SKM-1 (cell line): ENCODE measurements at regions not wholly inside any gene's neighbourhood (a gene's known extent, or its start where the extent isn't known, plus 50 kb on each side); places are given as distances from the start of the nearest gene placed in this dataset.
"Not testable (repeated sequence)": the region's sequence is repeated elsewhere in the genome, so short reads cannot be mapped to it uniquely, and the experiment has no call there.

Experiments used
- DNase-seq: peaks from one replicate; lab custom pipeline; 2025; ENCODE audit not compliant: unreplicated experiment; lab: John Stamatoyannopoulos, UW

DNA sequence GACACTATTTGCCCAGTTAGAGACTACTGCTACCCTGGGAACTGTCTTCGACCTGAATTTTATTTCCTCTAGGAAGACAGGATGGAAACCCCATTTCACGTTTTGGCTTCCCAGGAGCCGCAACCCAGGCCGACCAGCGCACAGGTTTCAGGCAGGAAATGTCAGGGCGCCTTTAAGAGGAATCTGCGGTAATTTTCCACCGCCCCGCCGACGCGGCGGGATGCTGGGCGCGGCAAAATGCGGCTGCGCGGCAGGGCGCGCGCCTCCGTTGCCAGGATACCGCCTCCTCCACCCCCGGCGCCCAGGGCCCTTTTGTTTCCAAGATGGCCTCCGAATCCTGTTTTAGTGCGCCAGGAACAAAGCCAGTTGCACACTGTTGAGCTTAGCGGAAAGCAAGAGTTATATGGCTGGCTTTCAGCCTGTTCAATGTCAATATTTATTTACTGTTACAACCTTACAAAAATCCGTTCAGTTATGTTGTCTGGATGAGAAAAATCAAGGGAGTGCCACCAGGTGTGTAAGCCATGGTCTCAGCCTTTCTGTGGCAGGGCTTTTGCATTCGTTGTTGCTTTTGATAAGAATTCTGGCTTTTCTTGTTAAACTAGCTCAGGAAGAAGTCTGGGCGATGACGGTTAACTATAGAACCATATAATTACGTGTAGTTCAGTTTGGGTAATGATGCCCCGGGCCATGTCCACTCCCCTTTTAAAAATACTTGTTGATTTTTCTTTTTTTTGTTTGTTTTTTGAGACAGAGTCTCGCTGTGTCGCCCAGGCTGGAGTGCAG is 79.7 kb upstream of the CHD2 start:
- peak; percentile 67 for DNase-seq

DNA sequence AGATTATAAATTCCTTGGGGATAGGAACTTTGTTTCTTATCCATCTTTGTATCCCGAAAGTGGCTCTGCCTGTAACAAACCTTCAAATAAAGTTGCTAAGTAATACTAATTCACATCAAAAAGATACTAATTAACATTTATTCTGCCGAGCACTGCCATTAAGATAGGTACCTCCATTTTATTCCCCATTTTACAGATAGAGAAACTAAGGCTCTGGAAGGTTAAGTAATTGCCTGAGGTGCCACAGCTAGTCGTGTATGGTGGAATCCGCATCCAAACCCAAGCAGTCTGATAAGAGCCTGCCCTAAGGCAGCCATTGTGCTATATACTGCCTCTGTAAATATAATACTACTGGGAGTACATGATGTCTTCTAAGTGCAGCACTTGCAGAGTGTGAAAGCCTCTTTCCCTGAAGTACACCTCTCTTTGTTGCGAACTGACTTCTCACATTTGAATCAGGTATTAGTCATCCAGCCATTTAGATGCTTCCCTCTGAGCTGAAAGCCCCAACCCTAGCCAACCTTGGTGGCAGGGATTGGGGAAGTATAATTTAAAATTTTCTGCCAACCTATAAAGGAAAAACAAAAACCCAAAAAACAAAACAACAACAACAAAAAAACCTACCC is 78.5 kb upstream of the CHD2 start:
- no peak for DNase-seq

DNA sequence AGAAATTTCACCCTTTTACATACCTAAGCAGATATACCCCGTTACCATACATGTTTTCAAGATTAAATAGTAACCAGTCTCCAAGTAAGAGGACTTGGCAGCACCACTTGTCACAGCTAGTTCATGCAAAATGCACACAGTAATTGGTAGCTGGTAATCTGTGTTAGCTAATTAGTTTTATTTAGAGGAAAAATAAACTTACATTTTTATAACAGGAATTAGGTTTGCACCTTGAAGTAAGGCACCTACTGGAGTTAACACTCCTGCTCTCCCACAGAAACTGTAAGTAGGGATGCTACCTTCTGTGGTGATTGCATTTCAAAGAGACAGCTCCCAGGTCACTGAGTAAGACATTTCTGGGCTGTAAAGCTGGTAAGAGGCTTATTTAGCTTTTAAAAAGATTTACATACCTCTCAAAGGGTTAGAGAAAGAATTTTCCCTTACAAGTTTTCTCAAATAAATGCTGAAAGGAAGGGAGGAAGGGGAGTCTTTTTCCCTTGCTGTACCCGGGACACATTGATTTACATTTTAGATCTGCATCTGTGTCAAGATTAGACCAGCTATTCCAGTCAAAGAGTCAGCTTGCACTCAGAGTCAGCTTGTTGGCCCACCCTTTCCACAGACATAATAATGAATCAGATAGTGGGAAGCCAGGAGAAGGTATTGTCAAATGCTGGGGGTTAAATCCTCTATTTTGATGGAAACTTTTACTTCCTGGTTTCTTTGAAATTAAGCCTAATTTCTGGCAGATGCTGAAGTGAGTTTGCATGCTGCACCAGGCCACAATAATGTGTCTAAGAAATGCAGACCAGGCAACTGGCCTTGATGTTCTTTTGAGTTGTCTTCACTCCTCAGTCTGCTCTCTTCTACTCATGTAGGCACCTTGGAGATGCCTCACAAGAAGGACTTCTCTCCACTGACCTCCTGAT is 77.6 kb upstream of the CHD2 start:
- no peak for DNase-seq

DNA sequence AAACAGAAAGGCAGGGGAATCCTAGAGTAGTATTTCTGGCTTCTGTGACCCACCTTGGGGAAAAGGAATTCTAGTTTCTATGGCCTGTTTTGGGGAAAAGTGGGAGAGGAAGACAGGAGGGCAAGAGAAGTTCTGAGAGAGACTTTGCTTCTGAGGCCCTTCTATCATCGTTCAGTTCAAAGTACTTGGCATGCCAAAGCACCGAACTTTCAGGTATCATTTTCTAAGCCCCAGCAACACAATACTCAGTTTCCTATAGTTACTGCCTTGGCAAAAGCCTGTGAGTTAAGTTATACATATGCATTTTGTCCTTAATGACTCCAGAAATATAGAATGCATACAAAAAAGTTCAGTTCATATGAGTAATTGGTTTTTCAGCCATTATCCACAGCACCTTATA is 74.1 kb upstream of the CHD2 start:
- no peak for DNase-seq

DNA sequence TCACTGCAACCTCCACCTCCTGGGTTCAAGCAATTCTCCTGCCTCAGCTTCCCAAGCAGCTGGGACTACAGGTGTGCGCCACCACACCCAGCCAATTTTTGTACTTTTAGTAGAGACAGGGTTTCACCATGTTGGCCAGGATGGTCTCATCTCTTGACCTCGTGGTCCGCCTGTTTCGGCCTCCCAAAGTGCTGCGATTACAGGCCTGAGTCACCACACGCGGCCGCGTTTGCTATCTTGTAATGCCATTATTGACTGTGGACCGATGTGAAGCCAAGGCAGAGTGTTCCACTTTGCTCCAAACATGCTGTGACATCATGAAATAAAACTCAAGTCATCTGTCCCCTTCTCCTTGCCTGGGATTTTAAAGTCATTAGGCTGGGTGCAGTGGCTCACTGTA is 72.1 kb upstream of the CHD2 start:
- not testable (repeated sequence) for DNase-seq

DNA sequence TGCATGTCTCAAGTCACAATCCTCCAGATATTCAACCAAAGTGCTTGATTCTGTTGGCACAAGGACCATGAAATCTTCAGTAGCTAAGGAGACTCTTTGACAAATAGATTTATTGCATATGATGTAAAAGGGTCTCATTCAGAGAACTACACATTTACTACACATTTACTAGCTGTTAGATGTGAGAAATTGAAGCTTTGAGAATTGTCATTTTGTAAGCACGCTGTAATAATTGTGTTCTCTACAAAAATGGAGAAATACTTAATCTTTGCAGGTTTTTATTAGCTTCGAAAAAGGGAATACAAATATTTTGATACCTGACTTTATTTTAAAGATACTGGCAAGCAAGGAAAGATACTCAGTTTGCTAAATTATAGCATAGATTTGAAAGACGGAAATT is 70.2 kb upstream of the CHD2 start:
- no peak for DNase-seq

DNA sequence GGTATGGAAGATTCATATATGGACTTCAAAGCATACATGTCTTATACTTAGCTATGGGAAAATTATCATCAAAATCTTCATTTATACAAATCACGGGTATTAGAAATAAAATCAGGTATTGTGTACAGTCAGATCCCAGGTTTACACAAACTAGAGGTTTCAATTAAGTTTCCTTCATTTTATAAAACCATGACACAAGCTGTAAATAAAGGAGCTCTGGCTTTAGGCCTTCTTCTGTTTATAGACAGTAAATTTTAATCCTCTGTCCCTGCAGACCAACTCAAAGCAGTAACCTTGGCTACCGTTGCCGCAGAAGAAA is 68.8 kb upstream of the CHD2 start:
- no peak for DNase-seq

DNA sequence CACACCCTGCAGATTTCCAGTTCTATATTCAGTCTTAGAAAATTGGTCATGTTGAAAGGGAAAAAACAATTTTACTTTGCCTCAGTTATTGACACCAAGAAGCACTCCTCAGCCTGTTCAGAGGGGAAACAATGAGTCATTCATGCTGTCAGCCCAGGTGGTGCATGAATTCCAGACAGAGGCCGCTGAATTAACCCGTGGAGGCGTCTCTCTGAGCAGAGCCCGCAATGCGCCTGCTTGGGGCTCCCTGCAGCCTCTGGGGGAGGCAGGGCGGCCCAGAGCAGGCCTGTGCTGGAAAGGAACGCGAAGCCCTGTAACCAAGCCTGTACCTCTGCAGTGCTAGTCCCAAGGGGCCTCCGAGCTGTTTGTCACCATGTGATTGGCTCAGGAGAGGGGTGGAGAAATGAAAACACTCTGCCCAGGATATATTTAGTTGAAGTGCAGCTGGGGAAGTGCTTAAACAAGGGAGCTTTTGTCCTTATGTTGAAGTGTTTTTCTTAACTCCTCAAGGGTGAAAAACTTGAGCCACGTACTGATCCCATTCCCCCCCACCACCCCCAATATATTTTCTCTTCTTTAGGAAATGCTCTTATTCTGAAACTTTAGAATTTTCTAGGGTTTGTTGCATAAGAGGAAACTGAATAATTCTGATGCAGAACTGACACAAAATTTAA is 68.3 kb upstream of the CHD2 start:
- DNase-seq: peak; percentile 87

DNA sequence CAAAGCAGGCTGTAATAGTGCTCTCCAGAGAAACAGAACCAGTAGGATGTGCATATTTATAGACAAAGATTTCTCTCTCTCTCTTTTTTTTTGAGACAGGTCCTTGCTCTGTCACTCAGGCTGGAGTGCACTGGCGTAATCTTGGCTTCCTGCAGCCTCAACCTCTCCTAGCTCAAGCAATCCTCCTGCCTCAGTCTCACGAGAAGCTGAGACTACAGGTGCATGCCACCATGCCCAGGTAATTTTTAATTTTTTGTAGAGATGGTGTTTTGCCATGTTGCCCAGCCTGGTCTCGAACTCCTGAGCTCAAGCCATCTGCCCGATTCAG is 67.1 kb upstream of the CHD2 start:
- no peak for DNase-seq

DNA sequence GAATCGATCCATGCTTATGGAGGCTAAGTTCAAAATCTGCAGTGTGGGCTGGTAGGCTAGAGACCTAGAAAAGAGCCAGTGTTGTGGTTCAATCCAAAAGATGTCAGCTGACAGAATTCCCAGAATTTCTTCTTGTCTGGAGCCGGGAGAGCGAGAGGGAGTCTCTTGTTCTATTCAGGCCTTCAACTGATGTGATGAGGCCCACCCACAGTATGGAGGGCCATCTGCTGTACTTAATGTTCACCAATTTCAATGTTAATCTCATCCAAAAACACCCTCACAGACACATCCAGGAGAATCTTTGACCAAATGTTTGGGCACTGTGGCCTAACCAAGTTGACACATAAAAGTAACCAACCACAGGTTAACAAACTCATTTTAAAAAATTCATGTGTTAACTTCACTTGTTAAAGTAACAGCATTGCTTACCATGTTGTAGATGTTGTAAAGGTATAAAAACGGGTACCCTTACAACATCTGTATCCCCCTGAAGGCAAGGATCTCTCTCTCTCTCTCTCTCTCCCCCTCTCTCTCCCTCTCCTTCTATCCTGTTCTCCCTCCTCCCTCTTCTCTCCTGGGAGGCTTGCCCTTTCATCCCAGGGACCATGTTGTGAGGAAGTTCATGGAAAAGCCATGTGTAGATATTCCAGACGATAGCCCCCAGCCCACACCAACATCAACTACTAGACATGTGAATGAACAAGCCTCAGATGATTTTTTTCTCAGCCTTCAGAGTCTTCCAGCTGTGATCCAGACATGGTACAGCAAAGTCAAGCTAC is 66.4 kb upstream of the CHD2 start:
- DNase-seq: no peak

DNA sequence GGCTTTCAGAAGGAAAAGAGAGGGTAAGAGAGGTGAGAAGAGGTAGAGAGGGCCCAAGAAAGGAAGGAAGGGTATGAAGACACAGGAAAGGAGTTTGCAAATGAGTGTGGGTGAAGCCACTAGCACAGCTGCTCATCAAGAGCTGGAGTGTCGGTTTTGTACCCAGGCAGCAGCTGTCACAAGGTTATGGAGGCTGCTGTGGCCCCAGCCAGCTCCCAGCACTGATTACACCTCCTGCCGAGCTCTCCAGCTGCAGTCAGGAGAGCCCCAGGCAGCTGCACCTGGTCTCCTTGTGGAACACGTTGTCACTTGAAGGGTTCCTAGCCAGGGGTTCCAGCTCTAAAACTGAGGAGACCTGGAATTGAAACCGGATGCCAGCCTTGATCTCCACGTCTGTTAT is 60.4 kb upstream of the CHD2 start:
- no peak for DNase-seq

DNA sequence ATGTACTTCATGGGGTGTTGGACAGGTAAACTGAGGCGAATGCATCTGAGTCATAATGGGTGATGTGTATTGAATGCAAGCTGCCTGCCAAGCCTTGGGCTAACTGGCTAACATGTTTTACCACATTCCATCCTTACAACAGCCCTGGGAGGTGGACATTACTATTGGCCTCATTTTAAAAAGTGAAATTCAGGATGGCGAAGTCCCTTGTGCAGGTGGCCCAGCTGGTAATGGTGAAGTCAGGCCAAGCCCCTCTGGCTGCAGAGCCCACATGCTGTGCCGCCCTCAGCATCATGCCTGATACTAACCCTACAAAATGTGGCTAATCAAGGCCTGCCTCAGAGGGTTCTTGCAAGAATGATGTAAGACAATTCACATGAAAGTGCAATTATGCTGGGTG is 60.0 kb upstream of the CHD2 start:
- no peak for DNase-seq

DNA sequence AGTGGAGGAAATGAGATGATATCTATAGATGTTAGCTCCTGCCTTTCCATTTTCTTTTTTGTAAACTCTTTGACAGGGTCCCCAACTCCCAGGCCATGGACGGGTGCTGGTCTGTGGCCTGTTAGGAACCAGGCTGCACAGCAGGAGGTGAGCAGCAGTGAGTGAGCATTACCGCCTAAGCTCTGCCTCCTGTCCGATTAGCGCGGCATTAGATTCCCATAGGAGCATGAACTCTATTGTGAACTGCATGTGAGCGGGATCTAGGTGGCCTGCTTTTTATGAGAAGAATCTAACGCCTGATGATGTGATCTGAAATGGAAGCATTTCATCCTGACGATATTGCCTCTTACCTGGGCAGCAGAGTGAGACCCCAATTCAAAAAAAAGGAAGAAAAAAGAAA is 56.8 kb upstream of the CHD2 start:
- DNase-seq: no peak

DNA sequence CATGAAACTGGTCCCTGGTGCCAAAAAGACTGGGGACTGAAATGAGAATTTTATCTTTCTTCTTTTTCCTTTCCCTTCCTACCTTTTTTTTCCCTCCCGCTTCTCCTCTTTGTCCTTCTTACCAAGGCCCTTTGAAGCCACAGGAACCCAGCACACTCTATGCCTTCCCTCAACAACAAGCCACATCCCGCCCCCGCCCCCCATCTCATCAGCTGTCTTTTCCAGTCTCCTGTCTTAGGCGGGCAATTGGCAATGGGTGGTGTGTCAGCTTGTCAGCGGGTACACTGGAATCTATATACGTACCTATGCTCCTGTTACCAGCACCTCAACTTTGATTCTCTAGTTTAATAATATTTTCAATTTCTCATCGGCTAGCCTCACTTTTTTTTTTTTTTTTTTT is 56.3 kb upstream of the CHD2 start:
- no peak for DNase-seq

DNA sequence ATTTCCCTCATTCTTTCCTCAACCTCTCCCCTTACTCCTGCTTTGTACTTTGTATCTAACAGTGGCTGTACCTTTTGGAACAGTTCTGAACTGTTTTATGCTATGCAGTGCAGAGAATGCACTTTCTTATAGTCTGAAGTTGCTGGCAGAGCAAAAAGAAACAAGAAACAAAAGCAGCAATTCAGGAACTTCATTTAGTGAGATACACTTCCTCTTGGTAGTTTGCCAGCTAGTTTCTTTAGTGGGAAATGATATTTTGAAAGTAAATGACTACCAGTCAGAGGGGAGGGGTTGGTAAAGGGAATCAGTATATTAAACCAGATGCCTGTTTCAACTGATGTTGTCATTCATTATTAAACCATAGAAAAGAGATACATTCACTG is 55.0 kb upstream of the CHD2 start:
- DNase-seq: peak; percentile 86

DNA sequence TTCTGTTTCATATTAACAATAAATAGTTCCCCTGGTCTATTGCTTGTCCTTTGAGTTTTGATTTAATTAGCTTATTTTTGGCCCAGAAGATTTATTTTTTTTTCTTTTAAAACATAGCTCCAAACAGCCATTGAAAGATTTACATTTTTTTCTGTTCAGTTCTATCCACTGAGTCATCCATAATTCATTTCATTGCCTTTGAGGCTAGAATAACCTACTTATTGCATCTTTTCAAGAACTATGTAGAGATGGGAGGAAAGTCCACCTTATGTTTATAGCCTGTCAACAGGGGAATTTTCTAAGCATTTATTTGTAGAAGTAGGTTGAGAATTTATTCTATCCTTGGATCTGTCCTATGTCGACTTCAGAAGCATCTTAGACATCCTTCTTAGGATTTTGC is 53.4 kb upstream of the CHD2 start:
- DNase-seq: no peak

DNA sequence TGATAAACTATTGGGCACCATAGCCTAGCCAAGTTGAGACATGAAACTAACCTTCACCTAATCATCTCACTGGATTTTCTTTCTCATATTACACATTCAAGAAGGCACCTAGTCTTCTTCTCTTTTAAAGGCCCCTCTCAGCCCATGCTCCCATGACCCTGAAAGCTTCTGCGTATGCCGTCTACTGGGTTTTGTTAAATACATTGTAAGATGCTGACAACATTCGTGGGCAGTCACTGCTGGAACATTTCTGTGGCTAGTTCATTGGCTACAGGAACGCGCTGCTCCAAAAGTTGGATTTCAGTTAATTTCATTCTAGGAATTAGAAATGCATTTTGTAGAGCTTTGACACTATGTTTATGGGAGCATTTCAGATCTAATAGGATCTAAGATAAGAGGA is 52.3 kb upstream of the CHD2 start:
- DNase-seq: no peak

DNA sequence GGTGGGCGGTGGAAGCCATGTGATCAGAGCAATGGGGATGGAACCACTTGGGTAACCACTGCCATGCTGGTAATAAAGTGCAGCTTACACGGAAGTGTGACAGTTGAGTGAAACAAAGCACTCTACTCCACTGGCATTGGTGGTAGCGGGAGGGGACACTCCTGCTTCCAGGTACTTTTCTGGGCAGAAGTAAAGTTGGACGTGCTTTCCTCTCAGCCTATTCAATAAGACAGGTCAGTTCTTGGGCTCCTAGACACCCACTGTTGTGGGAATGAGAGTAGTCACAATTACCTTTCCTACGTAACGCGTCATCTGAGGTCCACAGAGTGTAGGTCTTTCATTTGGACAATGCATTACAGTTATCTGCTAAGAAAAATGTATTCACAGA is 51.7 kb upstream of the CHD2 start:
- DNase-seq: no peak

DNA sequence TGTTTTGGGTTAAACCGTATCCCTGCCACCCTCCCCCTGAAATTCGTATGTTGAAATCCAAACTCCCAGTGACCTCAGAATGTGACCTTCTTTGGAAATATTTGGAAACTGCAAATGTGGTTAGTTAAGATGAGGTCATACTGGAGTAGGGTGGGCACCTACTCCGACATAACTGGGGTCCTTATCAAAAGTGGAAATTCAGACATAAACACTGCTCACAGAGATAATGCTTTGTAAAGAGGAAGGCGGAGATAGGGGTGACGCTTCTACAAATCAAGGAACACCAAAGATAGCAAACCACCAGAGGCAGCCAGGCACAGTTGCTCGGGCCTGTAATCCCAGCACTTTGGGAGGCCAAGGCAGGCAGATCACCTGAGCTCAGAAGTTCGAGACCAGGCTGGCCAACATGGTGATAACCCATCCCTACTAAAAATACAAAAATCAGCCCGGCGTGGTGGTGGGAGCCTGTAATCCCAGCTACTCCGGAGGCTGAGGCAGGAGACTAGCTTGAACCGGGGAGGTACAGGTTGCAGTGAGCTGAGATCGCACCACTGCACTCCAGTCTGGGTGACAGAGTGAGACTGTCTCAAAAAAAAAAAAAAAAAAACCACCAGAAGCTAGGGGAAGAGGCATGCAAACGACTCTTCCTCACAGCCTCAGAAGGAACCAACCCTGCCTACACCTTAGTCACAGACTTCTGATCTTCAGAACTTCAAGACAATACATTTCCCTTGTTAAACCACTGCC is 51.1 kb upstream of the CHD2 start:
- peak; percentile 49 for DNase-seq

DNA sequence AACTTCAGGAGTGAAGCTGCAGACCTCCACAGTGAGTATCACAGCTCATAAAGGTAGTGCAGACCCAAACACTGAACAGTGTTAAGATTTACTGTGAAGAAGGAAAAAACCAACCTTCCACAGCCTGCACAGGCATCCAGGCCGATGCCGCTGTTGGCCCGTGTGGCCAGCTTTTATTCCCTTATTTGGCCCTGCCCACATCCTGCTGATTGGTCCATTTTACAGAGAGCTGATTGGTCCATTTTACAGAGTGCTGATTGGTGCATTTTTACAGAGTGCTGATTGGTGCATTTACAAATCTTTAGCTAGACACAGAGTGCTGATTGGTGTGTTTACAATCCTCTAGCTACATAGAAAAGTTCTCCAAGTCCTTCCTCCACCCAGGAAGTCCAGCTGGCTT is 49.9 kb upstream of the CHD2 start:
- not testable (repeated sequence) for DNase-seq
